B cell (primary cell): ENCODE measurements at regions not wholly inside any gene's neighbourhood (a gene's known extent, or its start where the extent isn't known, plus 50 kb on each side); places are given as distances from the start of the nearest gene placed in this dataset.

Experiments used
- ATAC-seq: fragments of 200-7000 bp; cut with Tn5 transposase; one replicate; pipeline ENCODE4 v1.10.0; 2021; ENCODE audit warnings: low read depth, mild to moderate bottlenecking, moderate number of reproducible peaks, moderate library complexity
- CTCF ChIA-PET: fragments of 350-600 bp; sonication (Branson Sonifier 250); formaldehyde crosslinking; loops from one replicate; lab custom pipeline; 2021; ENCODE audit warnings: antibody characterized with exemption, inconsistent platforms; lab: Charles Lee
- POLR2A ChIA-PET: fragments of 350-600 bp; sonication (Branson Sonifier 250); formaldehyde crosslinking; loops from one replicate; lab custom pipeline; 2021; ENCODE audit warnings: antibody characterized with exemption; lab: Charles Lee
- DNase-seq: peaks from one replicate; pipeline ENCODE4 v3.0.0; 2013
- H2AFZ ChIP-seq: 2 replicates; pipeline ENCODE4 v1.6.1; 2012; ENCODE audit warnings: mild to moderate bottlenecking, low read depth, low read length; ENCODE audit not compliant: insufficient read depth, poor library complexity, severe bottlenecking
- H3K27ac ChIP-seq, 2 donors: 1 replicate in 1 of 2; 2 replicates in 1 of 2; pipeline ENCODE4 v1.5.1; 2012 to 2013; ENCODE audit warnings: low read length in 2 of 2, mild to moderate bottlenecking in 2 of 2, moderate library complexity in 1 of 2
- H3K27me3 ChIP-seq, 4 experiments: fragments of 200-600 bp in 1 of 4; sonication (generic) in 1 of 4; replicated peaks in 1 of 4; 1 replicate in 2 of 4; 2 replicates in 2 of 4; pipeline versions ENCODE4 v1.6.1 to v1.7.0; 2013 to 2016; ENCODE audit warnings: low read length in 3 of 4, mild to moderate bottlenecking in 2 of 4, mixed read lengths in 1 of 4, moderate library complexity in 1 of 4; ENCODE audit not compliant: insufficient read depth in 4 of 4, control insufficient read depth in 3 of 4; ENCODE audit errors: control extremely low read depth in 1 of 4
- H3K36me3 ChIP-seq, 2 experiments: replicated peaks in 1 of 2; 1 replicate in 1 of 2; 2 replicates in 1 of 2; pipeline versions ENCODE4 v1.6.1 to v1.7.1; 2013; ENCODE audit warnings: low read length in 1 of 2; ENCODE audit not compliant: insufficient read depth in 2 of 2, control insufficient read depth in 1 of 2; ENCODE audit errors: control extremely low read depth in 1 of 2, extremely low read depth in 1 of 2
- H3K4me1 ChIP-seq, 2 donors: fragments of 200-600 bp in 1 of 2; sonication (generic) in 1 of 2; 1 replicate in 1 of 2; 2 replicates in 1 of 2; pipeline versions ENCODE4 v1.5.1 to v1.6.1; 2013 to 2017; ENCODE audit warnings: low read length in 2 of 2; ENCODE audit not compliant: control insufficient read depth in 2 of 2, insufficient read depth in 2 of 2
- H3K4me2 ChIP-seq: replicated peaks from 2 replicates; pipeline ENCODE3; 2012; ENCODE audit warnings: mild to moderate bottlenecking, low read depth, low read length; ENCODE audit not compliant: poor library complexity, severe bottlenecking
- H3K4me3 ChIP-seq, 5 experiments: fragments of 200-600 bp in 1 of 5; sonication (generic) in 1 of 5; 1 replicate in 3 of 5; 2 replicates in 2 of 5; pipeline versions ENCODE4 v1.5.1 to v1.7.0; 2011 to 2016; ENCODE audit warnings: low read length in 4 of 5, mild to moderate bottlenecking in 4 of 5, low read depth in 2 of 5, control low read depth in 1 of 5, moderate library complexity in 1 of 5; ENCODE audit not compliant: insufficient read depth in 1 of 5; ENCODE audit errors: control extremely low read depth in 1 of 5, extremely low read depth in 1 of 5
- H3K79me2 ChIP-seq: fragments of 200-600 bp; sonication (generic); one replicate; pipeline ENCODE4 v1.6.0; 2016; ENCODE audit warnings: low read length; ENCODE audit not compliant: control insufficient read depth, insufficient read depth
- H3K9ac ChIP-seq: fragments of 200-600 bp; sonication (generic); 2 replicates; pipeline ENCODE4 v1.6.1; 2017; ENCODE audit warnings: mild to moderate bottlenecking, low read length, moderate library complexity
- H3K9me3 ChIP-seq, 3 donors: one replicate each; pipeline versions ENCODE4 v1.6.1 to v1.7.1; 2013; ENCODE audit warnings: low read length in 2 of 3; ENCODE audit not compliant: control insufficient read depth in 2 of 3, insufficient read depth in 1 of 3; ENCODE audit errors: control extremely low read depth in 1 of 3
- H4K20me1 ChIP-seq: 2 replicates; pipeline ENCODE4 v1.6.0; 2012; ENCODE audit warnings: mild to moderate bottlenecking, low read length; ENCODE audit not compliant: insufficient read depth, control insufficient read depth, poor library complexity, severe bottlenecking
- H3K27ac Mint-ChIP-seq: one replicate; pipeline ENCODE4 v1.8.0; 2021; ENCODE audit warnings: mixed read lengths
- H3K27me3 Mint-ChIP-seq: one replicate; pipeline ENCODE4 v1.8.0; 2021; ENCODE audit warnings: mixed read lengths
- H3K4me1 Mint-ChIP-seq: one replicate; pipeline ENCODE4 v1.8.0; 2021; ENCODE audit warnings: mixed read lengths
- H3K4me3 Mint-ChIP-seq: one replicate; pipeline ENCODE4 v1.8.0; 2021; ENCODE audit warnings: mixed read lengths
- H3K9me3 Mint-ChIP-seq: one replicate; pipeline ENCODE4 v1.8.0; 2022; ENCODE audit warnings: mixed read lengths; ENCODE audit not compliant: insufficient read depth
- CTCF ChIP-seq: fragments of 200-600 bp; IDR thresholded peaks from one replicate; pipeline ENCODE4 v1.8.0; 2022; ENCODE audit warnings: antibody characterized with exemption, mild to moderate bottlenecking
- EZH2 ChIP-seq: IDR thresholded peaks from 2 replicates; pipeline ENCODE4 v1.6.1; 2012; ENCODE audit warnings: borderline replicate concordance, low read depth, mild to moderate bottlenecking, moderate library complexity, low read length; ENCODE audit not compliant: insufficient read depth, poor library complexity, severe bottlenecking
- WGBS: methylation state at CpG from one replicate; pipeline ENCODE4 v1.1.5; 2013; ENCODE audit warnings: missing lambda C conversion rate; ENCODE audit not compliant: insufficient coverage; 5-methylcytosine and 5-hydroxymethylcytosine counted together
- intact Hi-C: fragments of 100-400 bp; cut with micrococcal nuclease; formaldehyde crosslinking; loops from one replicate; pipeline ENCODE4 v1.10.0; 2022

- no peaks in the 10 kb centered on the region for H3K27me3 ChIP-seq
- ChIA-PET CTCF (no interaction called here), POLR2A (no interaction called here)
- no peaks in the 10 kb centered on the region for H3K79me2 ChIP-seq
- H4K20me1 ChIP-seq, result no peaks in the 10 kb centered on the region
- H3K4me2 ChIP-seq, result no peak overlapping the region
- no peak overlapping the region for H3K9ac ChIP-seq
- no peaks in the 10 kb centered on the region for H3K27me3 Mint-ChIP-seq
- H3K9me3 Mint-ChIP-seq, result no peaks in the 10 kb centered on the region
- ATAC-seq (no peak), DNase-seq (no peak)
- 100% methylated on average over 3 of the region's 5 CpGs for WGBS
- no peaks in the 10 kb centered on the region for H3K9me3 ChIP-seq
- no peaks in the 10 kb centered on the region for H3K4me1 ChIP-seq
- no peak overlapping the region for H3K4me3 ChIP-seq
- H3K27ac Mint-ChIP-seq, result no peak overlapping the region
- no peak overlapping the region for H2AFZ ChIP-seq
- no peaks in the 10 kb centered on the region for H3K4me1 Mint-ChIP-seq
- intact Hi-C loops, result loop anchor here (5.0 kb wide), 1 partner anchor 379 kb away; no protein-coding TSS in a partner anchor
- H3K4me3 Mint-ChIP-seq, result no peak overlapping the region
- TF ChIP-seq CTCF (no peak), EZH2 (no peak)
- no peak overlapping the region for H3K27ac ChIP-seq
- H3K36me3 ChIP-seq, result no peaks in the 10 kb centered on the region
Measured at GRCh38 chr5:155908543-155908942, 418.4 kb upstream of the SGCD start.

GRCh38 chr5:155912291-155912690, 414.7 kb upstream of the SGCD start:
- H3K4me1 ChIP-seq, result no peaks in the 10 kb centered on the region
- no peak overlapping the region for H3K27ac ChIP-seq
- Mint-ChIP-seq H3K27me3 (no peaks in the 10 kb centered on the region), H3K9me3 (no peaks in the 10 kb centered on the region), H3K4me3 (no peak overlapping the region), H3K4me1 (no peaks in the 10 kb centered on the region), H3K27ac (no peak overlapping the region)
- no peak overlapping the region for H3K9ac ChIP-seq
- no peak overlapping the region for H2AFZ ChIP-seq
- H3K36me3 ChIP-seq, result no peaks in the 10 kb centered on the region
- H3K4me2 ChIP-seq, result no peak overlapping the region
- POLR2A ChIA-PET, result no interaction called here
- no peaks in the 10 kb centered on the region for H3K9me3 ChIP-seq
- no peaks in the 10 kb centered on the region for H3K27me3 ChIP-seq
- no peak for TF ChIP-seq CTCF
- no peak for TF ChIP-seq EZH2
- DNase-seq (no peak), ATAC-seq (no peak)
- H3K4me3 ChIP-seq, result no peak overlapping the region
- H3K79me2 ChIP-seq, result no peaks in the 10 kb centered on the region
- no peaks in the 10 kb centered on the region for H4K20me1 ChIP-seq
- intact Hi-C loops, result no loop called here
- CTCF ChIA-PET, result no interaction called here
- WGBS, result 100% methylated on average over 1 of the region's 5 CpGs
